ENCODE measurements at regions not wholly inside any gene's neighbourhood (a gene's known extent, or its start where the extent isn't known, plus 50 kb on each side); places are given as distances from the start of the nearest gene placed in this dataset.
"Not testable (repeated sequence)": the region's sequence is repeated elsewhere in the genome, so short reads cannot be mapped to it uniquely, and the experiment has no call there.

DNA sequence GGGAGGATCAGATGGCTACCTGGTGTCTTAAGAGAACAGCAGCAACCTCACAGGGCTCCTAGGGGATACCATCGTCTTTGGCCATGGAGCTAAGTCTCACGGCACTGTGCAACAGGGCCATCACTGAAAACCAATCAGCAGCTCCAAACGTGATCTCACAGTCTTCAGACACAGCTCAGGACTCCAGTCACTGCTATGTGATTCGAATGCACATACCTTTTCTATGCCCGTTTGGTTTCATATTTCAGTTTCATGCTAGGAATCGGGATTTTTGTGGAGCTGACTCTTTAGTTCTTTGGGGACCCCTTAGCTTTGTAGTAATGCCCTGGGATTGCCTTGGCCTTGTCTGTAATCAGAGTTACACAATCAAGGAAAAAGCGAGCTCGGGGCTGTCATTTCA, 162.8 kb upstream of the CDH11 start:
- DNase-seq: no peak

DNA sequence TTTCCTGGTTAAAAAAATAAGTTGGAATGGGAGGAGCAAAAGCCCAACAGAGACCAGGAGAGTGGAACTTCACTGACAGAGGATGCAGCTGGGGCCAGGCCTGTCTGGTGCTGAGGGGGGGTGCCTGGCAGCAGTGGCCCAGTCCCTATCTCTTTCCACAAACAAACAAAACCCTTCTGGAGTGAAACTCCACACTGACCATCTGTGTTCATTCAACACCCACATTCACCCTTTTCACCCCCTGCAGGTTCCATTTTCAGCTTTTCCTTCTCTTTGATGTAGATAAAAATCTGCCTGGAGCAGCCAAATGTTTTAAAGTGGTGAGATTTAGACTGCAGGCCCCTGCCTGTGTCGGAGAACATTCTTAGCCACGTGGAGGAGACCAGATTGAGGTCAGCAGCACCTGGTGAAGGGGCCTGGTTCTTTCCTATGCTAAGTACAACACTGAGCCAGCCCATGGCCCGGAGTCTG, 161.4 kb upstream of the CDH11 start:
- DNase-seq: no peak

DNA sequence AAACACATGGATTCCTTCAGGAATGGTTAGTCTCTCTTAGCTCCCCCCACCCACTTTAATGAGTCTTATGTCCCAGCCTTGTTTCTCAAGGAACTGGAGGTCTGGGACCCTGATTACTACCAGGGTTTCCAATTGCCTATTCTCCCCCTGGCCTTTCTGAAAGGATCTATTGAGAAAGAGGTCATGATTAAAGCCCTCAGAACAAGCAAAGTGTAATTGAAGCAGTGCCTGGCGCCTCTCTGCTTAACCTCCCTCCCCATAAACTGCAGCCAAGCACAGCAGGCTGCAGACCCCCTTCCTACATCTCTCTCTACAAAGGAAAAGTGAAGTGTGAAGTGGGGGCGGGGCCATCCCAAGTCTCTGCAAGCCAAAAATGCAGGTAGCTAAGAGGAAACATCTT, 159.7 kb upstream of the CDH11 start:
- no peak for DNase-seq

DNA sequence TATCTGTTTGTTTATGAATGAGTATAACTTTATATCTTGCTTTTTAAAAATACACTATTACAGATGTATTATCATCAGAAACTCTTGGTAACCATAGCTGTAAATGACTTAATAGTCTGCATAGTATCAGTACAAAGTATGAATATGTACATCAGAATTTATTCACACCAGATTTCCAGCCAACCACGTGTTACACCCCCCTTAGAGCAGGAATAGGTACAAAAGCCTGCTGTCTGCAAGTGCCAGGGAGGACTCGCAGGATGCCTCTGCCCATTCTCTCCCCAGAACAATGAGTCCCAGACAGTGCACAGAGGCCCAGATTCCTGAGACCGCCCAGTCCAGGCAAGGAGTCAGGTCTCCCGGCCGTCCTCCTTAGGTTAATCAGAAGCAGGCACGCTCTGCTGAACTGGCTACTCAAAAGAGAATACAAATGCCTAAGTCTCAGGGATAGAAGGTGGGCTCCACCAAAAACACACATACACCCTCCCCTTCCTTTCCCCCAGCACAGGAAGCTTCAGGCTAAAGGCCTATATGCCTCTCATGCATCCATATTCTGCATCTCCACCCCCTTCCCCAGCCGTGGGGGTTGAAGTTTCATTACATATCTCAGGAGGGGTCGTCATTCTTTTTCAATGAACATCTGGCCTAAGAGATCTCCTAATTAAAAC, 159.1 kb upstream of the CDH11 start:
- DNase-seq: no peak

DNA sequence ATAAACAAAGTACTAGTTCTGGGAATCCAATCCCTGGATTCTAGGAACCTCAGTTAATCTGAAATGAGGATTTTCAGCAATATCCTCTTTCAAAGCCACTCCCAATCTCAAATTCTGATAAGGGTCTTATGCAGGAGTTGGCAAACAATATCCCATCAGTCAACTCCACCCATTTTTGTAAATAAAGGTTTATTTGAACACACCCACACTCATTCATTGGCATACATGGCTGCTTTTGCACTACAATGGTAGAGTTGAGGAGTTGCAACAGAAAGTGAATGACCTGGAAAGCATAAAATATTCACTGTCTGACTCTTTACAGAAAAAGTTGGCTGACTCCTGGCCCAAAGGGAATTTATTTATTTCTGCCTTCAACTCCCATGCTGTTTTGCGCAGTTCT, 157.7 kb upstream of the CDH11 start:
- no peak for DNase-seq

DNA sequence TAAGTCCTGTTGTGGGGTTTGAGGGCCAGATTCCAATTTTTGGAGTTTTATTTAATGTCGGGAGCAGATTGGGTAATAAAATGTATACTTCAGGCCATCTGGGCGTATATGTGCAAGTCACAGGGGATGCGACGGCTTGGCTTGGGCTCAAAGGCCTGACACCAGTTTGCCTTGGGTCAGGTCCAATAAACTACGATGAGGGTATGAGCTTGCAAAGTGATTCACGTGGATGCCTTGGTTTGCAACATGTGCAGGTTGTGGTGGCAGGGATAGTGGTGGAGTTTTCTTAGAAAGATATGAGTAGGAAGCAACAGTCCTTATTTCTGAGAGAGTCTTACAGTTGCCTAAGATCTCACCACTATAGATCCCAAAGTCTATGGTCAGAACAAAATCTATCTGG, 157.0 kb upstream of the CDH11 start:
- no peak for DNase-seq

DNA sequence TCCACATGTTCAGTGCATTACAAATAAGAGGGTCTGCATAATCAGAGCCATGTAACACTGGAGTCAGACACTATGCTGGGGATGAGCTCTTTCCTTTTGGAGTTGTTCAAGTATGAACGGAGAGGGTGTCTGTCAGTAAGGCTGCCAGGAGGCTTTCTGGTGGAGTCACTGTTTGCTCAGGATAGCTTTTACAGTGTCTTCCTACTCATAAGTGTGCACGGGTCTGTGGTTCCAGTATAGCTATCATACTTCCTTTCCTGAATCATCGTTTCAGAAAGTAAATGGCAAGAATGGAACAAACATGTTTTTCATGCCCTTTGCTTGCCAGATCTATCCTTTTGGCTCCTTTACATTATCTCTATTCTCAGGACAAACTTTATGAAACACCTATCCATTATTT, 152.7 kb upstream of the CDH11 start:
- no peak for DNase-seq

DNA sequence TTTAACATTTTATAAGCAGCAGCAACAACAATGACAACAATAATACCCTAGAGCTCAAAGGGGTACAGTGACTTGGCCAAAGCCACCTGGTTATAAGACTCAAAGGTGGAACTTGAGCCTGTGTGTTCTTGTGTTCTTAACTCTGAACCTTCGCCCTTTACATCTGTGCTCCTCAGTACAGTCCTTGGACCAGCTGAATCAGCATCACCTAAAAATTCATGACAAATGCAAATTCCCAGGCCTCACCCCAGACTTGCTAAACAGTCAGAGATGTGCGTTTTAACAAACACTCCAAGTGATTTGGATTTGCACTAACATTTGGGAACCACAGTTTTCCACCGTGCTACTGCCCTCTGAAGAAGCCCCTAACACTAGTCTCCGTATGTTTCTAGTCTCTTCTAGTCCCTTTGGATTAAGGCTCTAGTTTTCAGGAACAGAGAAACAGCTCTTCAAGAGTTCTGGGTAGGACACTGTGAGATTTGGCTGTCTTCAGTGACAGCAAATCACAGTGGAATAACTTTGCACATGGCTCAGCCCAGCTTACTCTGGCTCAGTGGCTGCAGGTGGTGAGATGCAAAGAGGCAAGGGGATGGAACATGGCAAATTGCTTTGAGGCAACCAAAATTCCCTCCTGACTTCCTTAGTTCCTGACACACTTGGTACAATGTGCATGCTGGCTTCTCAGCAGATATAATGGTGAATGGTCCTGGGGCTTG, 151.0 kb upstream of the CDH11 start:
- DNase-seq: no peak

DNA sequence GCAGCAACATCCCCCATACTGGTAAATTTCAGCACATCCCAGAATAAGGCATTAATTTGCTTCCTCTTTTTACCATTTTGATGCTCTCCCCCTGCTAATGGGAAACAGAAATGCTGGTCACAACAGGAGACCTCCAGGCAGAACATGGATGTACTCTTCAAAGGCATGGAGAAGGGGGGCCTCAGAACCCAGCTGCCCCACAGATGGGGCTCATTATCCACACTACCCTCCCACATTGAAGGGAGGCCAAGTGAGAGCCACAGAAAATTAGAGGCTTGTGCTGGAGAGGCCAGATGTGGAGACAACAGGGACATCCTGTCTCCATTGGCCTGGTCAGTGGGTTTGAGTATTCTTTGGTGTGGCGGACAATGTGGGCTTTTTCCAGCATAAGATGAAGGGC, 150.1 kb upstream of the CDH11 start:
- DNase-seq: no peak

DNA sequence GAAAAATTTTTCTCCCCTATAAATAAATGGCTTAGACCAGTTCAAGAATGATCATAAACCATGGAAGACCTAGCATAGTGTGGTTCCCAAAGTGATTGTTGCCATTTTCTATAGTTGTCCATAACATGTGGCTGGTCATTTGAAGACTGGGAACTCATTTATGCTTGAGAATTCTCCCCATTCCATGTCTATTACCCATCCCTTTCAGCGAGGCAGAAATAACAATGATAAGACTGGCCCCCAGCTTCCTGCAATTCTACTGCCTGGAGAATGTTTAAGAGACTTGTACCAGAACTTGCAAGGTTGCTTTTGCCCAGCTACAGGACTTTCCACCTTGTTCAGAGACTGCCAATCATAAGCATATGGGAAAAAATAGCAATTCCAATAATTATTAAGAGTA, 146.5 kb upstream of the CDH11 start:
- no peak for DNase-seq

DNA sequence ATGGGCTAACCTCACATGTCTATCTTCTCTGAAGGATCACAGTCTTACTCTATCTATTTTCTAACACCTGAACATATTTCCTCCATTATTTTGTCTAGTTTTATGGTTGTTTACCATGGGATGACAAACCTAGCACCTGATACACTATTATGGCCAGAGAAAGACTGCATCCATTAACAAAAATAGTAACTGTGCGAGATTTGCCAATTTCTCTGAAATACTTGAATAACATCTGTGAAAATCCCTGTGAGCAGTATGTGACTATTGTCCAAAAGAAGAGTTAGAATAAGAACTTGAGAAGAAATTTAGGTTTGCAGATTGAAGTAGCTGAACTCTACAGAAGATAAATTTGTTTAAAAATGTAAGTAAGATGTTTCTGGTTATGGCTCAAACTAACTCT, 142.0 kb upstream of the CDH11 start:
- DNase-seq: no peak

DNA sequence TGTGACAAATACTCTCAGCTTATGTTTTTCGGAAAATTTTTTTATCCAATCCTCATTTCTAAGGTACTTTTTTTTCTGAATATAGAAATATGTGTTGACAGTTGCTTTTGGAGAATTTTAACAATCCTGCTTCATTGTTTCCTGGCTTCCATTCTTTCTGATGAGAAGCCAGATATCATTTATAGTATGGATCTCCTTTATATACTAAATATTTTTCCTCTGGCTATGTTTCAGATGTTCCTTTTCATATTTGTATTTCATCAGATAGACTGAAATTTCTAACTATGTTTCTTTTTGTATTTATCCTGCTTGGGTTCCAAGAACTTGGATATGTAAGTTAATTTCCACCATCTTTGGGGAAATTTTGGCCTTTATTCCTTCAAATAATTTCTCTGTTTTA, 138.9 kb upstream of the CDH11 start:
- DNase-seq: no peak

DNA sequence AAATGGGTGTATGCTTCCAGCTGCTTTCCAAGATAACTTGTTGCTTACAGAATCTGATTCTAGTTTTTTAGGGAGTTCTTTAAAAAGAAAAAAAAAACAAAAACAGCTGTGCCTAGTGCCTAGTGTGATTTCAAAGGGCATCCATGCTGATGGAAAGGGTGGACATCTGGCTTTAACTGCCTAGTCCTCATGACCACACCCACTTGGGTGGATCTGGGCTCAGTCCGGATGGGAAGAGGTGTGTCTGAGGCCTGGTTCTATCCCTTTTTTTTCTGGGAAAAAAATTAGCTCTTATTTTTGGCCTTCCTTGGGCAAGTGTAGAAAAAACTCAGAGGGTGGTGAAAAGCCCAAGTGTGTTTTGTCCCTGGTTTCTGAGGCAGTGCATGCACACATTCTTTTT, 132.3 kb upstream of the CDH11 start:
- DNase-seq: no peak

DNA sequence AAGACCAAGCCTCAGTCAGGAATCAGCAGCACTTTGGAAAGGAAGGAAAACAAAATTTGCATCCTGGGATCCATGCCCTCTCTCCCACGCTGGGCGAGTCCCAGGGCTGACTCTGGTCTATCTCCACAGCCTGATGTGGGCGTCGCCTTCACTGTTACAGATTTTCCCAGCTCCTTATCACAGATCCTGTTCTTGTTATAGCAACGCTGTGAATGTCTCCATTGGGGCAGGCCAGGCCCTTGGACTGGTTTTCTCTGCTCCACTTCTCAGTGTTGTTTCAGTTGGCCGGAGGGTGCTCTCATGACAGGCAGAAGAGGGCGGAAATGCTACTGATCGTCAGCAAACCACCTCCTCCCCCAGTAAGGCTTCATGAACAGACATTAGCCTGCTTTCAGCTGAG, 127.9 kb upstream of the CDH11 start:
- no peak for DNase-seq

DNA sequence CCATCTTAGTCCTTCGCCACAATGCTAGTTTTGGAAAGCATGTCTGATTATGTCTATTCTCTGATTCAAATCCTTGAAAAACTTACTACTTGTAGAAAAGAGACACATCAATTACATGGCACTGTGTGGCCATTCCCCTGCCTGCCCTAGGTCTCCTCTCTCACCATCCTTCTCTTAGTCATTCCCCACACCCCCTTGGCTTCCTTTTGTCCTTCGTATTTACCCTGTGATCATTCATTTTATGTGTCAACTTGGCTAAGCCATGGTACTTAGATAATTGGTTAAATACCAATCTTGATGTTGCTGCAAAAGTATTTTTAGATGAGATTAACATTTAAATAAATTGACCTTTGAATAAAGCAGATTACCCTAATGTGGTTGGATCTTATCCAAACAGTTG, 122.9 kb upstream of the CDH11 start:
- no peak for DNase-seq

DNA sequence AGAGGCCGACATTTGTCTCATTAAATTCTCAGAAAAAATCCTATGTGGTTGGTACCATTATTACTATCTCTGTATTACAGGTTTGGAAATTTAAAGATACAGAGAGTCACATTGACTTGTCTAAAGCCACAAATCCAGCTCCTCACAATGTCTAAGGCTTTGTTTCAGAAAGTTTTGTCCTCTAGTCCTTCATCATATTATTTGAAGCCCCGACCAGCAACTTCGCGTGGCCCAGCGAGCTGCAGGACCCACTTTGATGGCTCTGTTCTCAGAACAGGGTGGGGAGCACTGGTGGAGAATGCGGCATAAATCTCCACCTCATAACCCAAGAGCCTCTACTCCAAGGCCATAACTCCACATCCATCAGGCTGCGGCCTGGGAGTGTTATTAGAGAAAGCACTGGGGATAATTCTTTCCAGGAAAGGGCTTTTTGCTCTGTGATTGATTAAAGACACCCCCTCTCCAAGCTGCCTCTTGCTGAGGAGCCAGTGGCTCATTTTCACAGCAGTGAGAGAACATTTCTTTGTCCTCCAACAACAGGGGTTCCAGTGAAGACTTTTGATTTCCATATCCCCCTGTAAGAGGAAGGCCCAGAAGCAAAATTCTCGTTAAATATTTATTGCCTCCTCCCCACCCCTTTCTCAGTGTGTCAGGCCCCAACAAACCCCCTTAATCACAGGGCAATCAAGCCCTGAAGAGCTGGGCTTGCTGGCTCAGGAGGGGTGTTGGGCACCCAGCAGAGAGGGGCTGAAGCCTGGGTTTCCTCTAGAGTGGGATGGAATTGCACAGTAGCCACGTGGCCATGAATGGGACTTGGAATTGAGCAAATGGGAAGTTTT, 113.7 kb upstream of the CDH11 start:
- DNase-seq: no peak

DNA sequence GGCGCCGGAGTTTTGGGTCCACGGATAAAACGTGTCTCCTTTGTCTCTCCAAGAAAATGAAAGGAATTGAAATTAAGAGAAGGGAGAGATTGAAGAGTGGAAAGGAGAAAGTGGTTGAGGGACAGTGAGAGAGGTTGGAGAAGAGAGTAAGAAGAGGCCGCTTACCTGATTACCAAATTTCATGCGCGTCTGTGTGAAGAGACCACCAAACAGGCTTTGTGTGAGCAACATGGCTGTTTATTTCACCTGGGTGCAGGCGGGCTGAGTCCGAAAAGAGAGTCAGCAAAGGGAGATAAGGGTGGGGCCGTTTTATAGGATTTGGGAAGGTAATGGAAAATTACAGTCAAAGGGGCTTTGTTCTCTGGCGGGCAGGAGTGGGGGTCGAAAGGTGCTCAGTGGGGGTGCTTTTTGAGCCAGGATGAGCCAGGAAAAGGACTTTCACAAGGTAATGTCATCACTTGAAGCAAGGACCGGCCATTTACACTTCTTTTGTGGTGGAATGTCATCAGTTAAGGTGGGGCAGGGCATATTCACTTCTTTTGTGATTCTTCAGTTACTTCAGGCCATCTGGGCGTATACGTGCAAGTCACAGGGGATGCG, 113.0 kb upstream of the CDH11 start:
- DNase-seq: not testable (repeated sequence)

DNA sequence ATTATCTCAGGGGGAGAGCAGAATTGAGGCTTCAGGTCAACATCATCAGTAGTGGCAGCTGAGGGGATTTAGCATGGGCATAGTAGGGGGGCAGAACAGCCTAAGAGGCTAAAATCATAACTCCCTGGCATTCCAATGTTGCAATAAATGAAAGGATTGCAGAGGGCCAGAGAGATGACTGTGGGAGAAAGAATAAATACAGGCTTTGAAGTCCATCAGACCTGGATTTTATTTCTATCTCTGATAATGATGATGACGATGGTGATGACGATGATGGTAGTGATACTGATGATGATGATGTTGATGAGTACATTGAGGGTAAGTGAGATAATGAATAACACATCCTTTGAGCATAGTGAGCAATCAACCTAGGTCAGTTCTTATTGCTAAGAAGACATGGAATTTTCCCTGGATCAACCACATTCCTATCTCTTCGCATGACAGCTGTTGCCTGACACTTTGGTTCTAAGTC, 107.4 kb upstream of the CDH11 start:
- DNase-seq: no peak

DNA sequence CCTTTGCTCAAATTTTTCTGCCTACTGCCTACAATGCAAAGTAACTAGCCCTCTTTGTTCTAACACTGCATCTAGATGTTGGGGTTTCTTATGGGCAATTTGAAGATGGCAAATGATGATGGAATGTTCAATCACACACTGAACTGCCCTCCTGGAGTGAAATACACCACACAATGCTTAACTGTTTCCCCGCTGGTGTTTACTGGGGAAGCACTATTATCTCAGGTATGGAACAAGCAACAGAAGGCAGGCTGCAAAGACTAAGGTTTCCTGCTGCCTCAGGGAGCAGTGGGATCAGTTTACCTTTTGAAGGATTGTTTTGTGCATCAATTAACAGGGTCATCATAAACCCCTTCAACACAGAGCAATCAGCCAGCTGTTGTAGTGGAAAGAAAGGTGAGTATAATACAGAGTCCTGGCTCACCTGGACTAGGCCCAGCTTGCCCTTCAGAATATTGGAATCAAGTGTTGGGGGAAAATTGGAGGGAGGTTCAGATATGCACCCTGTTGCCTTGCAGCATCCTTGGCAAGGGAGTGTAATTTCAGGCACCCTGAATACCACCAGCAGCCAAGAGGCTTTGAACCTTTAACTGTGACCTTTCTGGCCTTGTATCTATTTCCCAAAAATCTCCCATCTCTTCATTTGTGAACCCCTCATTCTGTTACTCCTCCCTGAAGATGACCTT, 105.4 kb upstream of the CDH11 start:
- no peak for DNase-seq

DNA sequence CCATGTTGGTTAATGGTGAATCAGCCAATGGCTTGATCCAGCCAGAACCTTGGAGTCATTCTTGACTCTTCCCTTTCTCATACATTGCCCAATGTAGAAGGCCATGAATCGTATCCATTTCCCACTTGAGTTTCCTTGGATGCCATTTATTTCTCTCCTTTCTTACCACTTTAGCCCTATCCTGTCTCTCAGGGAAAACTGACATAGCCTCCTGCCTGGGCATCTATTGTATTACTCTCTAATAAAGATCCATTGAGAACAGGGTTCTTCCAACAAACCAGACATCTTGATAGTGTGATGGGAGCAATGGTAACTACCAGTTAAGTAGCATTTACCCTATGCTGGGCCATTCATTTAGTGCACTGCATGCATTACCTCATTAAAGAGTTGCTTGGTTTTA, 104.2 kb upstream of the CDH11 start:
- no peak for DNase-seq

DNA sequence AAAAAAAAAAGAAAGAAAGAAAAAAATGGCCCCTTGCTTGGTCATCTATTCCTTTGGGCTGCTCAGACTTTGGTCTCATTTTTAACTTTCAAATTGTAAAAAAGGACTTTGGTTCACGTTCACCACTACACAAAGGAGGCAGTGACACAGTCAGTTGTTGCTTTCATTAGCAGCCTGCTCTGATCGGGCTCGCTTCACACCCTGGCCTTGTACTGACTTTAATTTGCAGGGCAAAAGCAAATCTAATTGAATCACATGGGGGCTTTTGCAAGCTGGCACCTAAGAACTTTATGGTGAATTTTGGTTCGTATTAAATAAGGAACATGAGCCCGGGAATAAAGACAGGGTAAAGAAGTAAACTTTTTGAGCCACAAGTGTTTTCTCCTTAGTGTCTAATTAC, 103.6 kb upstream of the CDH11 start:
- no peak for DNase-seq

DNA sequence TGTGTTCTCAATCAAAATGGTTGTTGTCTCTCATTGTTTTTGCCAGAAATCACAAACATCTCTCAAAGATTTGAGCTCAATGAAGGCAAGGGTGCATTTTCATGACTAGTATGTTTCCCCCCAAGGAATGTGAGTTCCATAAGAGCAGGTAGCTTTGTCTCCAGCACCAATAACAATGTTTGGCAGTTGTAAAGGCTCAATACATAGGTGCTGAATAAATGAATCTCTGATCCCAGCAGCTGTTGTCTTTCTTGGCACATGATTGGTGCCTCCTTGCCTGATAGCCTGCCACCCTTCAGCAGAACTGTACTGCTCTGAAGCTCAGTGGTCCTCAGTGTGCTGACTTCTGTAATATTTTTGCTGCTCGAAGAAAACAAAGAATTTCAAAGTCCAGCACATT, 103.1 kb upstream of the CDH11 start:
- no peak for DNase-seq

DNA sequence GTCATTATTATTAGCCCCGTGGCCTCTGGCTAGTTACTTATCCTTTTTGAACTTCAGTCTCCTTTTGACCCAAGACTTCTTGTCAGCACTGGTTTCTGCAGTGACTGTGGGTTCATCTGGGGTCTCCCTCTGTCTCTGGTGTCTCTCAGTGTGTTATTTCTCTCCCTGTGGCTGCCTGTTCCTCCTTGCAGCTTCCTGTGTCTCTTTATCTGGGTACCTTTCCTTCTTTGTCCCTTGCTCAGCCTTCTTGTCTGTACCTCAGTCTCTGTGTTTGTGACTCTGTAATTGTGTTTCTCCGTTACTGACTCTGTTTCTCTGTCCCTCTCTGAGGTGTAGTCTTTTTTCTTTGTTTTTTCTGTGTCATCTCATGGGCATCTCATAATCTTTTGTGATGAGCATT, 102.6 kb upstream of the CDH11 start:
- DNase-seq: no peak

All from NCI-H1092 treated with DMSO at 0.1 percent for 48 hours (cell line).